Retinal pigment epithelial cell (primary cell): ENCODE measurements at regions not wholly inside any gene's neighbourhood (a gene's known extent, or its start where the extent isn't known, plus 50 kb on each side); places are given as distances from the start of the nearest gene placed in this dataset.

Experiments
- DNase-seq: peaks from one replicate; pipeline ENCODE4 v3.0.0-alpha.2; 2010; ENCODE audit warnings: low read depth
- H3K4me3 ChIP-seq: 2 replicates; pipeline ENCODE4 v1.5.1; 2011; ENCODE audit warnings: mild to moderate bottlenecking, low read length, control low read depth, moderate library complexity
- TF ChIP-seq, protein P1 (sequence below): conservative IDR thresholded peaks from 2 replicates; pipeline ENCODE4 v1.5.1; 2011; ENCODE audit warnings: low read depth, low read length, control low read depth, inconsistent platforms

DNA sequence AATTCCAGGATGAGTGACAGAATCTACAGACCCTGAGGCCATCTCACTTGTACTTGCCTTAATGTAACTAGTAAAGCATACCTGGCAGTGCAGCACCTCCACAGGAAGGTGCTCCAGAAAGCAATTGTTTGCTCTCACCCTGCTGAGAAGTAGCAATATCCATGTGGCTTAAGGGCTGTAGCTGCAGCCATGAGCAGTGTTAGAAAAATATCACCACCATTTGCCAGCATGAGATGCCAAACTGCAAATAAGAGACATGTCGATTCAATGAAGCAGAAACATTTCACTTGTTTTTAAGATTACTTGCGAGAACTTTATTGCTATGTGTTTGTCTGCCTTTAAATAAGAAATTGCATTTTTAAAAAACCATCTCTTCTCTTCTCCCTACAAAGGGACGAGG lies 151.5 kb downstream of the PRL start:
- no peak overlapping the region for H3K4me3 ChIP-seq
- peak; percentile 19 for DNase-seq
- TF ChIP-seq, protein P1, sequence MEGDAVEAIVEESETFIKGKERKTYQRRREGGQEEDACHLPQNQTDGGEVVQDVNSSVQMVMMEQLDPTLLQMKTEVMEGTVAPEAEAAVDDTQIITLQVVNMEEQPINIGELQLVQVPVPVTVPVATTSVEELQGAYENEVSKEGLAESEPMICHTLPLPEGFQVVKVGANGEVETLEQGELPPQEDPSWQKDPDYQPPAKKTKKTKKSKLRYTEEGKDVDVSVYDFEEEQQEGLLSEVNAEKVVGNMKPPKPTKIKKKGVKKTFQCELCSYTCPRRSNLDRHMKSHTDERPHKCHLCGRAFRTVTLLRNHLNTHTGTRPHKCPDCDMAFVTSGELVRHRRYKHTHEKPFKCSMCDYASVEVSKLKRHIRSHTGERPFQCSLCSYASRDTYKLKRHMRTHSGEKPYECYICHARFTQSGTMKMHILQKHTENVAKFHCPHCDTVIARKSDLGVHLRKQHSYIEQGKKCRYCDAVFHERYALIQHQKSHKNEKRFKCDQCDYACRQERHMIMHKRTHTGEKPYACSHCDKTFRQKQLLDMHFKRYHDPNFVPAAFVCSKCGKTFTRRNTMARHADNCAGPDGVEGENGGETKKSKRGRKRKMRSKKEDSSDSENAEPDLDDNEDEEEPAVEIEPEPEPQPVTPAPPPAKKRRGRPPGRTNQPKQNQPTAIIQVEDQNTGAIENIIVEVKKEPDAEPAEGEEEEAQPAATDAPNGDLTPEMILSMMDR, result no peak

DNA sequence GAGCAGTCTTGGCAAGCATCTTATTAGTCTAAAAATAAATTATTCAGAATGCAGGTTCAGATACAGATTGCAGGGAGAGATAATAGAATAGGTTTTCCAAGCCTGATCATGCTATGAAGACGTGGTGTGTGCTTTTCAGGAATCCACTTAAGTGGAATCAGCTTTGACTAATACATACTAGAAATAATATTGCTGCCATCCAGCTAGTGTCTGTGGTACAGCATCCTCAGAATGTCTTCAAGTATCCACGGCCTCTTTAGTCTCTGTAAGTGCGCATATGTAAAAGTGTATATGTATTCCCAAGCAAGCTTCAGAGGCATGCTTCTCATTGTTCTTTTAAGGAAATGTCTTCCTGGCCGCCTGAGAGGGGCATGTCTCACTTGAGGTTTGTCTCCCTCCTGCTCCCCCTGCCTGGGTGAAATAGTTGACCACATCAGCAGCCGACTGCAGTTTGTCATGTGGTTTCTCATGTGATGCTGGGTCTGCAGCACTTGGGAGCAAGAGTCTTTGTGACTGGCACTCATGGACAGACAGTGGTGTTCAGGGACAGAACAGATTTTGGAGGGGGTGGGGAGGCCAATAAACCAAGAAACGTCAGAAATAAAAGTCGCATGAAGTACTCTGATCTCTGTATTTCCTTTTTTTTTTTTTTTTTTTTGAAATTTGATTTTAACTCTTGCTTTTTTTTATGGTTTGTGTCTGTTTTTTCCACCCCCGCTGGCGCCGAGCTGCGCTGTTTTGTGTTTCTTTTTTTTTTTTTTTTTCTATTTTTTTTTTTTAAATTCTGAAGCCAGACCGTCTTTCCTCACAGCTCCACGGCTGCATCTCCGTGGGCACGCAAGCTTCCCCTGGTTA lies 150.8 kb downstream of the PRL start:
- no peak overlapping the region for H3K4me3 ChIP-seq
- TF ChIP-seq, protein P1, result peak; percentile 27
- DNase-seq, result peak; percentile 63

DNA sequence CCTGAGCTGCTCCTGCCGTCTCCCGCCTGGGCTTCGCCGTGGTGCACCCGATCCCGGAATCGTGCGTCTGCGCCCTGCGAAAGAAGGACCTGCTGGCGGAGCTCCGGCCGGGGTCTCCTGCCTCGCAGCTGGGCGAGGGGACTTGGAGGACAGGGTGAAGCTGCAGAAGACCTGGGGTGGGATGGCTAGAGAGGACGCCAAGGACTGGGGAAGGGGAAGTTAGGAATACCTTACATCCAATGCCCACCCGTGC lies 150.2 kb downstream of the PRL start:
- TF ChIP-seq, protein P1, result no peak
- DNase-seq, result no peak
- peak overlapping the region; percentile 17 for H3K4me3 ChIP-seq

DNA sequence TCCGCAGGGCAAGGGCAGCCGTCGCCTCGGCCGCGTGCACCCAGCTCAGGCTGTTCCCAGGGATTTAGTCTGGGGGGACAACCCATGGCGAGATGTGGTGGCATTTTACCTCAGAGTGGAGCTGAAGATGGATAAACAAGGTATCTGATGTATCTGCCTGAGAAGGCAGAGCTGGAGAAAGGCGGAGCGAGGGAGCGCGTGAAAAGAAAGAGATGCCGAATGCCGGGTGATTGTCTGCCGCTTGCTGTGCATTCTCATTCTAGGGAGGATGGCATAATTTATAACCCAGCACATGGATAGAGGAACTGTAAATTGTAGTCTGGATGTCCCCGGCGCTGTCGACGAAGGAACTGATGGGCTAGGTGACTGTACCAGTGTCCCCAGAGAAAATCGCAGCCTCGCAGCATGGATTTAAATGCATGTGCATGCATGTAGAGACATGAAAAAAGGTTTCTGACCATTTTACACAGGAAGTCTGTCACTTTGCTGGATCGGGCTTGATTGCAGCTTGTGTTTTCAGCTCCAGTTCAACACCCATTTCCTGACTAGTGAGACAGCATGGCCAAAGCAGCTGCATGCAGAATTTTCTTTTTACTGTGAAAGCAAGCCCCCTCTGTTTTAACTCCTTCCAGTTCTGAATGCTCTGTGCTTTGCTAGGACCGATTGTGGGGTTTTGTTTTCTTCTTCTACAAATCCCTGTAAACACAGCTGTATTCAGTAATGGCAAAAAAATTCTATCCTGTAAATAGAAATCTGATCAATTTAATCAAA lies 149.7 kb downstream of the PRL start:
- H3K4me3 ChIP-seq, result peak overlapping the region; percentile 17
- TF ChIP-seq, protein P1, result no peak
- DNase-seq, result no peak

DNA sequence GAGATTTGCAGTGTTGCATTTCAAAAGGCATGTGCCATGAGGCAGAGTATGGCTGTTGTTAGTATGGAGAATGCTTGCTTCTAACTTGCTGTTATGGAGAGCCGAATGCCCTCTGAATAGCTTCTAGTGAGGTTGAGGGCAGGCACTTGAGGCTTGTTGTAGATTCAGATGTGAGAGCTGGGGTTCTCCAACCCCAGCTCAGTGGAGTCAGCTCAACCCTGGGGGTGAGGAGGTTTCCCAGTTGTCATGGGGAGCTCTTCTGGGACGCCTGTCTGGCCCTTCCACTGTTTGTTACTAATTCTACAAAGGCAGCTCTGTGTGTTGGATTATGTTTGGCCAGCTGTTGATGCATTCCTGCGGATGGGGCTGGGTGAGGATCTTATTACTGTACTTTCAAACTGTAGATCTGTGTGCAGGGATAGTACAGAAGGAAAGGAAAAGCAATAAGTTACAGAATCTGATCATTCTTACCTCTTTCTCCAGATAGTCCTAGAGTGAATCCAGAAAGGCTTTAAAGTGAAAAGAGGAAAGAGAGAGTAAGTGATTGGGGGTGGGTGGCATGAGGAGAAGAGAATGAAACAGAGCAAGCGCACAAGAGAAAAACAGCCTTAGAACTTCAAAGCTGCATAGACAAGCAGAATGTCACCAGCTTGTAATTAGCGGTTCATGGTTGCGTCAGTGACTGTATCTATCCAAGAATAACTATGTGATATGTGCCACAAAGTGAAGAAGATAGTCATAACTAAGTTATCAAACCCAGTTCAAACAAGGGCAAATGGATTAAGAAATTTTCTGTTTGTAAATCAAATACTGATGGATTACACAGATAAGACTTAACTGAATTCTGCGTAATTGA lies 148.7 kb downstream of the PRL start:
- DNase-seq, result peak; percentile 91
- peak overlapping the region; percentile 24 for H3K4me3 ChIP-seq

DNA sequence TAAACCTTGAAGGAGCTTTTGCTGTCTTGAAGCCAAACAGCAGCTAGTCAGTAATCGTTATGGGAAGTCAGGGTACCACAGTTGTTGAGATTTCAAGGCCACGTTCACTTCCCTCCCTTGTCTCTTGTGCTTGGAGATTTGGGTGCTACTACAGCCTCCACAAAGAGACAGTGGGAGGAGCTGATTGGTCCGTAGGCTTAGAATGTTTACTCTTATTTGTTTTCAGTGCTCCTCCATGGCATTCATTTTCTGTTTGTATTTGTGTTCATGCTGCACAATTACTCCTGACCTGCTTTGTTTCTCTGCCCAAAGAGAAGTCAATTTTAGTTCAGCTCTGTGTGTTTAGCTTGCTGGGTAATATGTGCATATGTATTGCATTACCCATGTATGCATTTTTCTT lies 147.7 kb downstream of the PRL start:
- no peak for DNase-seq
- no peak overlapping the region for H3K4me3 ChIP-seq
- TF ChIP-seq, protein P1, result no peak

More for the DNA sequence above, 148.7 kb downstream of the PRL start:
- TF ChIP-seq, protein P1, result no peak
